ENCODE measurements at regions not wholly inside any gene's neighbourhood (a gene's known extent, or its start where the extent isn't known, plus 50 kb on each side); places are given as distances from the start of the nearest gene placed in this dataset.
"Not testable (repeated sequence)": the region's sequence is repeated elsewhere in the genome, so short reads cannot be mapped to it uniquely, and the experiment has no call there.

DNA sequence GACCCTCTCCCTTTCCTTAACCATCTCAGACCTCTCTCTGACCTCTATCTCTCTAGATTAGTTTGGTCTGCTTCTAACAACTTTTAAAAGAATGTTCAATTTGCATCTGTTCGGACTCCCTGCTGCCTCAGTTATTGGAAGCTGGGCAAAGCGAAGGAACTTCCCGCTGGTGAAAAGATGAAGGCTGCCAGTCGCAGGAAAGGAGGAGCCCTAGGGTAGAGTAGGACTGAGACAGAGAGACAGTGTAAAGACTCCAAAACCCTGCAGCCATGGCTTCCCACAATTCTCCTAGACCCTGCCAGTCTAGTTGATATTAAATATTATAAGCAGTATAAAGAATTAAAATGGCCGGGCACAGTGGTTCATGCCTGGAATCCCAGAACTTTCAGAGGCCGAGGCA, 581.8 kb downstream of the EPM2A start:
- in situ Hi-C loops (cut with HindIII; ENCODE audit: low pct_ligation_motif_present, low sequenced_read_pairs), result no loop called here
- TF ChIP-seq, protein P1, sequence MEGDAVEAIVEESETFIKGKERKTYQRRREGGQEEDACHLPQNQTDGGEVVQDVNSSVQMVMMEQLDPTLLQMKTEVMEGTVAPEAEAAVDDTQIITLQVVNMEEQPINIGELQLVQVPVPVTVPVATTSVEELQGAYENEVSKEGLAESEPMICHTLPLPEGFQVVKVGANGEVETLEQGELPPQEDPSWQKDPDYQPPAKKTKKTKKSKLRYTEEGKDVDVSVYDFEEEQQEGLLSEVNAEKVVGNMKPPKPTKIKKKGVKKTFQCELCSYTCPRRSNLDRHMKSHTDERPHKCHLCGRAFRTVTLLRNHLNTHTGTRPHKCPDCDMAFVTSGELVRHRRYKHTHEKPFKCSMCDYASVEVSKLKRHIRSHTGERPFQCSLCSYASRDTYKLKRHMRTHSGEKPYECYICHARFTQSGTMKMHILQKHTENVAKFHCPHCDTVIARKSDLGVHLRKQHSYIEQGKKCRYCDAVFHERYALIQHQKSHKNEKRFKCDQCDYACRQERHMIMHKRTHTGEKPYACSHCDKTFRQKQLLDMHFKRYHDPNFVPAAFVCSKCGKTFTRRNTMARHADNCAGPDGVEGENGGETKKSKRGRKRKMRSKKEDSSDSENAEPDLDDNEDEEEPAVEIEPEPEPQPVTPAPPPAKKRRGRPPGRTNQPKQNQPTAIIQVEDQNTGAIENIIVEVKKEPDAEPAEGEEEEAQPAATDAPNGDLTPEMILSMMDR (IDR thresholded peaks at IDR 0.05; ENCODE audit: low read depth, low read length, missing control alignments), result no peak
- no peaks in the 10 kb centered on the region for H3K27me3 ChIP-seq (replicated peaks)
- H3K4me3 ChIP-seq (ENCODE audit: low read depth, low read length), result no peak overlapping the region
- DNase-seq, result no peak
- no peaks in the 10 kb centered on the region for H3K36me3 ChIP-seq (replicated peaks)
- no peak overlapping the region for H3K27ac ChIP-seq

DNA sequence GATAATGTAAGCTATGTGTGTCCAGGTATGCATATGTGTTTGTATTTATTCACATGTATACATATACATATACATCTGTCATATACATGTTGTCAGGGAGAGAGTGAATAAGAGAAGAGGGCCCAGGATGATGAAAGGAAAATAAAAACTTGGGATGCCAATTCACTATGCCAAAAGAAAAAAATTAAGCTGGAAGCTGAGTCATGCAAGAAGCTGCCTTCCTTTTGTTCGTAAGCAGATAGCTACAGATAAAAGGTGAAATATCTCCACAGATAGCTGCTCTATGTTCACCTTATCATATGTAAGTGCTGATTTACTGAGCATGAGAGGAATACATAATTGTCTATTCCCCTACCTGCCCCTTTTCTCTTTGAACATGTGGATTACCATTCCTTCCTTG, 579.9 kb downstream of the EPM2A start:
- in situ Hi-C loops (cut with HindIII; ENCODE audit: low pct_ligation_motif_present, low sequenced_read_pairs), result no loop called here
- no peaks in the 10 kb centered on the region for H3K27me3 ChIP-seq (replicated peaks)
- no peaks in the 10 kb centered on the region for H3K36me3 ChIP-seq (replicated peaks)
- no peak for DNase-seq
- TF ChIP-seq, protein P1 (IDR thresholded peaks at IDR 0.05; ENCODE audit: low read depth, low read length, missing control alignments), result no peak
- H3K27ac ChIP-seq, result no peak overlapping the region
- no peak overlapping the region for H3K4me3 ChIP-seq (ENCODE audit: low read depth, low read length)

GRCh38 chr6:145155873-145156782, 579.2 kb downstream of the EPM2A start:
- in situ Hi-C loops (cut with HindIII; ENCODE audit: low pct_ligation_motif_present, low sequenced_read_pairs), result no loop called here
- Histone ChIP-seq H3K4me3 (ENCODE audit: low read depth, low read length) (no peak overlapping the region), H3K27ac (no peak overlapping the region), H3K27me3 (replicated peaks) (no peaks in the 10 kb centered on the region), H3K36me3 (replicated peaks) (no peaks in the 10 kb centered on the region)
- DNase-seq, result no peak
- TF ChIP-seq, protein P1 (IDR thresholded peaks at IDR 0.05; ENCODE audit: low read depth, low read length, missing control alignments), result no peak

- H3K27me3 ChIP-seq (replicated peaks); DNase-seq; H3K27ac ChIP-seq; H3K4me3 ChIP-seq (ENCODE audit: low read depth, low read length); H3K36me3 ChIP-seq (replicated peaks); in situ Hi-C loops (cut with HindIII; ENCODE audit: low pct_ligation_motif_present, low sequenced_read_pairs): not testable (repeated sequence)
Measured at GRCh38 chr6:145158636-145159035, 576.7 kb downstream of the EPM2A start.

- Histone ChIP-seq H3K4me3 (ENCODE audit: low read depth, low read length) (no peak overlapping the region), H3K36me3 (replicated peaks) (no peaks in the 10 kb centered on the region), H3K27me3 (replicated peaks) (no peaks in the 10 kb centered on the region), H3K27ac (no peak overlapping the region)
- TF ChIP-seq, protein P1 (IDR thresholded peaks at IDR 0.05; ENCODE audit: low read depth, low read length, missing control alignments), result no peak
- in situ Hi-C loops (cut with HindIII; ENCODE audit: low pct_ligation_motif_present, low sequenced_read_pairs), result no loop called here
- DNase-seq, result no peak
Measured at GRCh38 chr6:145159921-145160320, 575.4 kb downstream of the EPM2A start.

DNA sequence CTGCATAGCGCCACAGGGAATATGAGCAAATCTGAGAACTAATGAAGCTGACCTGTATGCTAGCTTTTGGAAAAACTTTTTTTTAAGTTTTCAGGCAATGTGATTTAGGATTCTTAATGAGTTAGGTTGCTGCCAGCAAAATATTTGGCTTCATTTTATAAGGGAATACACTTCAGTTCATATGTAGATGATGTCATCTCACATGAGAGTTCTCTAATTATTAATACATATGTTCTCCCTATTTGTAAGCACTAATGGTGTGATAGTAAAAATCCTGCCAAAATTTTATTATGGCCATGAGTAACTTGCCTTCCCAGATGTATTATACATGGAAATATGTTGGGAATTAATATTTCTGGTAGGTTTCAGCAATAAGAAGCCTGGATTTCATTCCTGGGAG, 573.8 kb downstream of the EPM2A start:
- H3K27me3 ChIP-seq (replicated peaks), result no peaks in the 10 kb centered on the region
- no peak overlapping the region for H3K4me3 ChIP-seq (ENCODE audit: low read depth, low read length)
- DNase-seq, result no peak
- in situ Hi-C loops (cut with HindIII; ENCODE audit: low pct_ligation_motif_present, low sequenced_read_pairs), result no loop called here
- TF ChIP-seq, protein P1 (IDR thresholded peaks at IDR 0.05; ENCODE audit: low read depth, low read length, missing control alignments), result no peak
- H3K36me3 ChIP-seq (replicated peaks), result no peaks in the 10 kb centered on the region
- no peak overlapping the region for H3K27ac ChIP-seq

Measured in brain microvascular endothelial cell (primary cell).